HG03565 (cell line): ENCODE measurements at regions not wholly inside any gene's neighbourhood (a gene's known extent, or its start where the extent isn't known, plus 50 kb on each side); places are given as distances from the start of the nearest gene placed in this dataset.
"Not testable (repeated sequence)": the region's sequence is repeated elsewhere in the genome, so short reads cannot be mapped to it uniquely, and the experiment has no call there.

Experiments
- ATAC-seq: cut with Tn5 transposase; IDR thresholded peaks from one replicate; pipeline ENCODE4 v1.9.1; 2021; ENCODE audit warnings: mild to moderate bottlenecking, moderate library complexity; ENCODE audit not compliant: unreplicated experiment

GRCh38 chr3:101995371-101996046, 146.2 kb downstream of the NFKBIZ start:
- no peak for ATAC-seq

GRCh38 chr3:101996832-101997231, 147.5 kb downstream of the NFKBIZ start:
- no peak for ATAC-seq

- no peak for ATAC-seq
Observed at GRCh38 chr3:101998256-101998926, 149.1 kb downstream of the NFKBIZ start.

GRCh38 chr3:101999177-101999779, 150.0 kb downstream of the NFKBIZ start:
- ATAC-seq: no peak

GRCh38 chr3:102000620-102001209, 151.4 kb downstream of the NFKBIZ start:
- ATAC-seq: no peak

- ATAC-seq: no peak
Observed at GRCh38 chr3:102002056-102002455, 152.7 kb downstream of the NFKBIZ start.

- no peak for ATAC-seq
Observed at GRCh38 chr3:102004561-102004960, 155.2 kb downstream of the NFKBIZ start.

GRCh38 chr3:102005551-102005950, 156.2 kb downstream of the NFKBIZ start:
- no peak for ATAC-seq

- no peak for ATAC-seq
Observed at GRCh38 chr3:102006812-102007485, 157.6 kb downstream of the NFKBIZ start.

- not testable (repeated sequence) for ATAC-seq
Observed at GRCh38 chr3:102008436-102008835, 159.1 kb downstream of the NFKBIZ start.

GRCh38 chr3:102016417-102016816, 167.1 kb downstream of the NFKBIZ start:
- ATAC-seq: no peak

GRCh38 chr3:102017784-102018183, 168.5 kb downstream of the NFKBIZ start:
- no peak for ATAC-seq

GRCh38 chr3:102018551-102018950, 169.2 kb downstream of the NFKBIZ start:
- ATAC-seq: no peak

- ATAC-seq: no peak
Observed at GRCh38 chr3:102020735-102021134, 171.4 kb downstream of the NFKBIZ start.

- ATAC-seq: peak; percentile 41
Observed at GRCh38 chr3:102024270-102024904, 175.1 kb downstream of the NFKBIZ start.

- no peak for ATAC-seq
Observed at GRCh38 chr3:102025606-102026270, 176.4 kb downstream of the NFKBIZ start.

- no peak for ATAC-seq
Observed at GRCh38 chr3:102026656-102027055, 177.3 kb downstream of the NFKBIZ start.

GRCh38 chr3:102030661-102031060, 181.3 kb downstream of the NFKBIZ start:
- no peak for ATAC-seq

GRCh38 chr3:102031834-102032233, 182.5 kb downstream of the NFKBIZ start:
- no peak for ATAC-seq
